ENCODE measurements at regions not wholly inside any gene's neighbourhood (a gene's known extent, or its start where the extent isn't known, plus 50 kb on each side); places are given as distances from the start of the nearest gene placed in this dataset.

DNA sequence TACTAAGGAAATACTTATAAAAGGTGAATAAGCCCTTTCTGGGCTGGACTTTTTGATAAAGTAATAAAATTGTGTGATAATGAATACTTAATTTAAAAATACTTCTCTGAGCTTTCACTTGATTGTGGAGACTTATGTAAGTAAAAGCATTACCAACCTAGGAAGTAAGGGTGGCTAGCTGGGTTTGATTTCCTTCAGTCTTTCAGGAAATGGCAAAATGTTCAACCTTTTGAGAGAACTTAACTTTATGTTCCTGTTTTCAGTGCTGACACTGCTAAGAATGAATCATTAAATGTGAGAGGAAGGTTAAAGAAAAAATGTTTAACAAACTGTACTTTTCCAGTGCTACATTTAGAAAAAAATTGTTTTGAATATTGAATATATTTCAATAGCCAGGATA is 900.3 kb downstream of the METTL15 start:
- Histone ChIP-seq H3K27me3 (no peaks in the 10 kb centered on the region), H3K27ac (no peak overlapping the region), H3K4me1 (no peaks in the 10 kb centered on the region), H3K36me3 (no peaks in the 10 kb centered on the region), H3K9me3 (no peaks in the 10 kb centered on the region), H3K4me3 (no peak overlapping the region)
- intact Hi-C loops (cut with DNase I), result no loop called here
- ATAC-seq (no peak), DNase-seq (no peak)
- TF ChIP-seq, protein P1, sequence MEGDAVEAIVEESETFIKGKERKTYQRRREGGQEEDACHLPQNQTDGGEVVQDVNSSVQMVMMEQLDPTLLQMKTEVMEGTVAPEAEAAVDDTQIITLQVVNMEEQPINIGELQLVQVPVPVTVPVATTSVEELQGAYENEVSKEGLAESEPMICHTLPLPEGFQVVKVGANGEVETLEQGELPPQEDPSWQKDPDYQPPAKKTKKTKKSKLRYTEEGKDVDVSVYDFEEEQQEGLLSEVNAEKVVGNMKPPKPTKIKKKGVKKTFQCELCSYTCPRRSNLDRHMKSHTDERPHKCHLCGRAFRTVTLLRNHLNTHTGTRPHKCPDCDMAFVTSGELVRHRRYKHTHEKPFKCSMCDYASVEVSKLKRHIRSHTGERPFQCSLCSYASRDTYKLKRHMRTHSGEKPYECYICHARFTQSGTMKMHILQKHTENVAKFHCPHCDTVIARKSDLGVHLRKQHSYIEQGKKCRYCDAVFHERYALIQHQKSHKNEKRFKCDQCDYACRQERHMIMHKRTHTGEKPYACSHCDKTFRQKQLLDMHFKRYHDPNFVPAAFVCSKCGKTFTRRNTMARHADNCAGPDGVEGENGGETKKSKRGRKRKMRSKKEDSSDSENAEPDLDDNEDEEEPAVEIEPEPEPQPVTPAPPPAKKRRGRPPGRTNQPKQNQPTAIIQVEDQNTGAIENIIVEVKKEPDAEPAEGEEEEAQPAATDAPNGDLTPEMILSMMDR (IDR thresholded peaks at IDR 0.05), result no peak

DNA sequence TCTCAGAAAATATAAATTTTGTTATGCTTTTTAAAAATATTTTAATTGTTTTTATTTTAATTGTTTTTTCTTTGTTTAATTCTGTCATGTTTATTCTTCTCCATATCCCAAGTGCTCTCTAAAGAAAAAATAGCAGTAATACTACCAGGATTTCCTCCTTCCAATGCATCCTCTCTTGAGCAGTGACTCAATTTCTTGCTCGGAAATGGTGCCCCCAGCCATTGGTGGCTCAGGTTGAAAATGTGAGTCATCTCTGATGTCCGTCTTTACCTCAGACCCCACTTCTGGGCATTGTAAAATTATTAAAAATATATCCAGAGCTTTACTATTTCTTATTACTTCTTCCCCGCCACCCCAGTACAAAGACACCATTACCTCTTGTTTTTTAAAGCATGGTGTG is 898.5 kb downstream of the METTL15 start:
- Histone ChIP-seq H3K4me3 (no peak overlapping the region), H3K4me1 (no peaks in the 10 kb centered on the region), H3K27ac (no peak overlapping the region), H3K27me3 (no peaks in the 10 kb centered on the region), H3K36me3 (no peaks in the 10 kb centered on the region), H3K9me3 (no peaks in the 10 kb centered on the region)
- intact Hi-C loops (cut with DNase I), result no loop called here
- ATAC-seq, result no peak
- TF ChIP-seq, protein P1 (IDR thresholded peaks at IDR 0.05), result no peak
- DNase-seq, result no peak

DNA sequence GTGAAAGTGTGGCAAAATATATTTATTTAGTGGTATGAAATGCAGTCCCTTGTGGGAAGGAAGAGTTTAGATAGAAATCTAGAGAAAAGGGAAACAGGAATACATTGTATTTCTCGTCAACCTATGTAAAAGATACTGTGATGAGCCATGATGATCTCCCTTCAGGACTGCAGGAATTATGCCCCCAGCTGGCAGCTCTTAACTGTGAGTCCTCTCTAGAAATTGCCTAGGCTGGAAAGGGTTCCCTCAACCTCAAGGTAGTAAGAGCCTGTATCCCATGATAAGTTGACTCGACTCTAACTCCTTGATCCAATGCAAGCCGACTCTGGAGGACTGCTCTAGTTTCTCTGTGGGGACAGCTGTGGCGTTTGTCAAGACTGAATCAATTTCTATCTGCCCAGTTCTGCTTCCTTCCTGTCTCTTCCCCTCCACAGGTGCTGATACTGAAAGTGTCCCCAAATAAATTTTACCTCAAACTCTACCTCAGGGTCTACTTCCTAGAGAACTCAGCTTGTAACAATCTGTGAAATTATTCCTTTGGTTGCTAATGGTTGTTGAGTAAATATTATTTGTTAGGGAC is 897.3 kb downstream of the METTL15 start:
- intact Hi-C loops (cut with DNase I), result no loop called here
- TF ChIP-seq, protein P1 (IDR thresholded peaks at IDR 0.05), result no peak
- ATAC-seq (no peak), DNase-seq (no peak)
- H3K27me3 ChIP-seq, result no peaks in the 10 kb centered on the region
- H3K9me3 ChIP-seq, result no peaks in the 10 kb centered on the region
- H3K4me3 ChIP-seq, result no peak overlapping the region
- no peaks in the 10 kb centered on the region for H3K36me3 ChIP-seq
- no peak overlapping the region for H3K27ac ChIP-seq
- no peaks in the 10 kb centered on the region for H3K4me1 ChIP-seq

DNA sequence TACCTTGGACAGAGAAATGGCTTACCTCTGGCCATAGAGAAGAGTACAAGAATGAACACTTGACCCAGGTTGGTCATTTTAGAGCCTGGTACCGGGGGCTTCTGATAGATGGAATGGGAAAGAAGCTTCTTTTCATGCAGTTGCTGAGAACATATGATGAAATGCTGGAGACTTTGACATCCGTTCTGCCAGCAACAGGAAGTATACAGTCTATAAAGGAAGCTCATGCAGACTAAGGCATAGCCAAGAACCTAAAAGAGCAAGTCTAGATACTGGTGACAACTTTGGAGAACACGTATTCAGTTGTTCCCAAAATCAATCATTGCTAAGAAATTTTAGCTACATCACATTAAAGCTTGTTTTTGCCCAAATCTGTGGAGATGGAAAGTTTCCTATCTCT is 894.6 kb downstream of the METTL15 start:
- Histone ChIP-seq H3K36me3 (no peaks in the 10 kb centered on the region), H3K27ac (no peak overlapping the region), H3K9me3 (no peaks in the 10 kb centered on the region), H3K27me3 (no peaks in the 10 kb centered on the region), H3K4me1 (no peaks in the 10 kb centered on the region), H3K4me3 (no peak overlapping the region)
- DNase-seq (no peak), ATAC-seq (no peak)
- TF ChIP-seq, protein P1 (IDR thresholded peaks at IDR 0.05), result no peak
- intact Hi-C loops (cut with DNase I), result no loop called here

DNA sequence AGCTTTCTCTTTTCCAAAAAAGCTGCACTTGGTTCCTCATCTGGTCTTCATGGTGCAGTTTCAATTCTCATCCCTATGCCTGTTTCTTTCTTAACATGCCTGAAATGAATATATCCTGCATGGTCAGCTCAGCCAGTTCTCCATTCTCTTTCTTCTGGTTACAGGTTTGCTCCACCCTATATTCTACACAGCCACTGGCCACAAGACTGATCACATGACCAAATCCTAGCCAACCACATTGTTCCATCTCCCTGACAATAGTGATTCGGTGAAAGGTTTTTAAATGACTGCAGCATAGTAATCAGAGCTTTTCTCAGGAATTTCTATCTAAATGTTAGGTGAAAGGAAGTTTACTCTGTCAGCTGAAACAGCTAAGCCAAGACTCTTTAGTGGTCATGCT is 891.4 kb downstream of the METTL15 start:
- Histone ChIP-seq H3K27me3 (no peaks in the 10 kb centered on the region), H3K36me3 (no peaks in the 10 kb centered on the region), H3K4me3 (no peak overlapping the region), H3K4me1 (no peaks in the 10 kb centered on the region), H3K9me3 (no peaks in the 10 kb centered on the region), H3K27ac (no peak overlapping the region)
- TF ChIP-seq, protein P1 (IDR thresholded peaks at IDR 0.05), result no peak
- intact Hi-C loops (cut with DNase I), result no loop called here
- no peak for ATAC-seq
- no peak for DNase-seq

Data from left lung (tissue), 4 donors.